GM18907 (cell line): ENCODE measurements at regions not wholly inside any gene's neighbourhood (a gene's known extent, or its start where the extent isn't known, plus 50 kb on each side); places are given as distances from the start of the nearest gene placed in this dataset.

Experiments used
- ATAC-seq: cut with Tn5 transposase; IDR thresholded peaks from one replicate; pipeline ENCODE4 v1.9.1; 2021; ENCODE audit warnings: mild to moderate bottlenecking, moderate library complexity; ENCODE audit not compliant: unreplicated experiment

GRCh38 chr9:105191508-105192121, 52.8 kb upstream of the SLC44A1 start:
- ATAC-seq, result peak; percentile 62

- no peak for ATAC-seq
Observed at GRCh38 chr9:105193560-105193959, 50.9 kb upstream of the SLC44A1 start.

GRCh38 chr9:105194234-105194633, 50.2 kb upstream of the SLC44A1 start:
- ATAC-seq, result no peak
